IPS-NIHi7 (cell line): ENCODE measurements at regions not wholly inside any gene's neighbourhood (a gene's known extent, or its start where the extent isn't known, plus 50 kb on each side); places are given as distances from the start of the nearest gene placed in this dataset.
A peak's percentile ranks its signal among the peaks of the same experiment; 100 is the strongest.
"Not testable (repeated sequence)": the region's sequence is repeated elsewhere in the genome, so short reads cannot be mapped to it uniquely, and the experiment has no call there.

Experiments used
- DNase-seq: peaks from one replicate; pipeline ENCODE4 v3.0.0; 2012; ENCODE audit warnings: mixed read lengths; ENCODE audit errors: extremely low spot score

GRCh38 chr5:91499943-91500531, 116.9 kb upstream of the ARRDC3 start:
- peak; percentile 35 for DNase-seq

DNA sequence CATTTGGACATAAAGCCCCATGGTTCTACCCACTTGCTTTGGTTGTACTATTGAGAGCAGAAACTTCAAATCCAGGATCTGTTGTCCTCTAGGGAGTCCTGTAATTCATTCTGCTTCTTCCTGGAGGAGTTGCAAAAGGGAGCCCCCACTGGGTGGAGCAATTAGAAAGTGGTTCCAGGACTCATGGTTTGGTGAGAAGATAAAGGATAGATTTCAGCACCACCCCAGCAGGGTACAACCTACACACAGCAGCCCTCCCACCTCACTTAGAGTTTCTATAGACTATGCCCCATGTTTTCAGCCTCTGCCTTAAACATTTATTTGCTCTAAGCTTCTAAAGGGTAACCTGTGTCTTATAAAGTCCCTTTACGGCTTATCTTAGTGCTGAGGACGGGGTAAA, 112.6 kb upstream of the ARRDC3 start:
- DNase-seq = peak; percentile 16

- DNase-seq = no peak
Measured at GRCh38 chr5:91494447-91494996, 111.4 kb upstream of the ARRDC3 start.

- no peak for DNase-seq
Measured at GRCh38 chr5:91493086-91493485, 110.0 kb upstream of the ARRDC3 start.

DNA sequence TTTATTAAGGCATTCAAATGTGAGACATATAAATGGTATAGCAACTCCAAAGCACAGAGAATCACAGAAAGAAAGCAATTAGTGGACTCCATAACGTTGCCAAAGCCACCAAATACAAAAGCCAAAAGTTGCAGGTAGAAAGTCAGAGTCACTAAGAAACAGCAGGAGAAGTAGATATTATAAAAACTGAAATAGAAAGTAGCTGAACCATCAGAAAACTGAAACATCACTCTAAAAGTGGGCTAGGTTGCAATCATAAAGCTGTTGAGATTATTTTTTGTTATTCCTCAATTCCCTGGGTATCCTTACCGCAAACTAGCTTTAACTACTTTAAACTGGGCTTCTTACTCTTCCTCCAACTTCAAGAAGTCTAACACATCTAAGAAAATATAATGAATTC, 108.1 kb upstream of the ARRDC3 start:
- no peak for DNase-seq

- no peak for DNase-seq
Measured at GRCh38 chr5:91490316-91490715, 107.2 kb upstream of the ARRDC3 start.

DNA sequence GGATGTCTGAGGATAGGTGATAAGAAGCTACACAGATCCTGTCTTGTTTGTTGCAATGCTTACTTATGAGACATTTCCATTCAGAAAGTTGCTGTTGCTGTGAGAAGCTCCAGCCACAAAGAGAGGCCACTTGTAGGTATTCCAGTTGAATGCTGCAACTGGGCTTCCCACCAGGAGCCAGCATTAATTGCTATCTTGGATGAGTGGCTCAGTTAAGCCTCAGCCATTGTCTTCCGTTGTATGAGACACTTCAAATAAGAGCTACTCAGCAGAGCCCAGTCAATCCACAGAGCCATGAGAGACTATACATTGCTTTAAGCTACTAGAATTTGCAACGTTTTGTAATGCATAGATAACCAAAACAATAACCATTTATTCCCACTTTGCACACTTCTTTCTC, 104.3 kb upstream of the ARRDC3 start:
- DNase-seq = no peak

- no peak for DNase-seq
Measured at GRCh38 chr5:91486638-91487037, 103.5 kb upstream of the ARRDC3 start.

DNA sequence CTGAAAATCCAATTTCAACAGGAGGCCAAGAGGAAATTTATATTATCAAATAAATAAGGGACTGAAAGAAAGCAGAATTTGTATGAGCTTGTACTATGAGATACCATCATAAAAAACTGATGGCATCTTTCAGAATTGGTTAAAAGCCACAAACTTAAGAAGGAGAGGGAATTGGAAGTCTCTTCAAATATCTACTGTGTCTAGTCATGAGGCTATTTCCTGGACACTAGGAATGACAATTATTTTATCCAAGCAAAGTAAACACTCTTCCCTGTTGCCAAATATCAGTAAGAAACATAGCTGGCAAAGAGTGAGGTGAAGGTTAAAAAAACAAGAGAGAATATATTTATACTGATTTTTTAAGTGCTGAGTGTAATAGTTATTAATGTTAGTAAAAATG, 101.5 kb upstream of the ARRDC3 start:
- DNase-seq = no peak

- not testable (repeated sequence) for DNase-seq
Measured at GRCh38 chr5:91479376-91479775, 96.3 kb upstream of the ARRDC3 start.

DNA sequence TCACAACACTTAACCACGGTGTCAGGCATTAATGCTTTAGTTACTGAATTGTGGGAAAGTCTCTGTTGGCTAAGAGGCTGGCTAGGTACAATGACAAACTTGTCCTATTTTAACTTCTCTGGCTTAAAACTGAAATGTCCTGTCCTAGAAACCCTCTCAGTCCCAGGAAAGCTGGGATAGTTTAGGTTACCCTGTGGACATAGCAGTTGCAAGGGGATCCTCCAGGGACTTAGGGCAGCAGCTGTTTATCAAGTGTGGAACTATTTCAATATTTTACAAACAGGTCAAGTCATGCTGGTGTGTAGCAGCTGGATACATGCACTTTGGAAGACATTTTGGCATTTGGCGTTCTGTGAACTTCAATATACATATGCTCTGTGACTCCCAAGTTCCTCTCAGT, 95.0 kb upstream of the ARRDC3 start:
- no peak for DNase-seq

- DNase-seq = no peak
Measured at GRCh38 chr5:91477408-91477807, 94.3 kb upstream of the ARRDC3 start.

DNA sequence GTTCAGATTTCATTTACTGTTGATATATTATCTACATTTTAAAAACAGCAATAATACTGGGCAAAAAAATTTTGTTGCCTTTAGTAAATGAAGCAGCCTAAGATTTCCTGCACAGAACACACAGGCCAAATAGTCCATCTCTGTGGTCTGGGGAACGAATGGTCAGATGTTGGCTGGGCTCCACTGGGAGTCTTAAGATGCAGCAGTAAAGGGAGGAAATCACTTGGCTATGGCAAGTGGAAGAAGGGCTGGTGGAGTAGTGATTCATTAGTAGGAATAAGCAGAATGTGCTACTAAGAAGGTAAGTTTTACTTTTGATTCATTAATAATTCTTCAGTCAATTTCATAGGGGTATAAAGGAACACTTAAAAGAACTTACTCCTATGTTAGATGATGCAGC, 91.1 kb upstream of the ARRDC3 start:
- no peak for DNase-seq

- no peak for DNase-seq
Measured at GRCh38 chr5:91472631-91473030, 89.5 kb upstream of the ARRDC3 start.

DNA sequence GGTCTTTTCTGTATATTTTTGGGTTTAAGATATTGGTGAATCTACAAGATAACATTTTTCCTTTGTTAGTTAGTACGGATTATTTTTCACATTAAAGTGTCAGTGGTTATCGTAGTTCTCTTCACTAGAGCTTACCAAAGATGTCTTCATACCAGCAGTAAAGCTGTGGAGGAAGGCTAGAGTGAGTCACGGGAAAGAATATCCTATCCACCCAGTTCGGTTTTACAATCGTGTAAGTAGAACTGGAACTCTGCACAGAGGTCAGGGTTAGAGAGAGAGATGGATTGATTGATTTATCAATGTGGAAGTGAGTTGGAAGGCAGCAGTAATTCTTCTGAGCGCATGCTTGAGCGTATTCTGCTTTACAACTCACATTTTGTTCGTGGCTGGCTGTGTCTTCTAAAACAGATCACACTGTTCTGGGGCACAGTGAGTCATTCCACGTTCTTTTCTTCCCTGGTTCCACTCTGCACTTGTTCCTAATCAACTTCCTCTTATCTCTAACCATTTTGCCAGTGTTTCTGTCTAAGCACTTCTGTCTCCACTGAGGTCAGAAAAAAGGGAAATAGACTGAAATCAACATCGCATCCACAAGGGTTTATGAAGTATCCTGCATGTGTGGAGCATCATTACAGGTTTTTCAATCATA, 86.5 kb upstream of the ARRDC3 start:
- DNase-seq = no peak

DNA sequence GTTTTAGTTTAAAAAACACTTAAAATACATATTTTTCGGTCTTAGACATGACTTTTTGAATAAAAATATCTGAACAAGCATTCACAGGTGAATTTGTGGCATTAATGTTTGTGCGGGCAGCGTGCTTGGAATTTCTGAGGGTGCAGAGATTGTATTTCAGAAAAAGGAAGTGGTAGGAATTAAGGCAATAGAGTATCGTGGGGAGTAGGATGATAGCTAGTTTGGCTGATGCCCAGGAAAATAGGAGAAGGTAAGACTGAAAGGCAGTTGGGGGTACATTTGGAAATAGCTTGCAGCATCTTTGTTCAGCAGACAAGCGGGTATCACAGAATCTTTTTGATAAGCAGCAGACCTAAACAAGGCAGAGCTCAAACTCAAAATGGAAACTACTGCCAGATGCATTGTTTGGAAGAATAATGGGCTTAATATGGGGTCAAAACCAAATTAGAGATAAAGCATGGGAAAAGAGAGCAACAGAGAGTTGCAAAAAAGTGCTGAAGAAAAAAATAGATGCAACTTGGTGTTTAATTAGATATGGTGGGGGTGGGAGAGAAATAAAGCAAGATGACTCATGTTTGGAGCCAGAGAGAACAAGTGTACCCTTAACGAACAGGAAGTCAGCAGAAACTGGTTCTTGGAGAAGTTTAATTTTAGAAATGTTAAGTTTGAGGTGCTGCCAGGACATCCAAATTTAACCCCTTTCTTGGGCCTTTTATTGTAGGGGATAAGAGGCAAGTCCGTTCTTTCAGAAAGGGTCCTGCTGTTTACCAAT, 85.7 kb upstream of the ARRDC3 start:
- no peak for DNase-seq

DNA sequence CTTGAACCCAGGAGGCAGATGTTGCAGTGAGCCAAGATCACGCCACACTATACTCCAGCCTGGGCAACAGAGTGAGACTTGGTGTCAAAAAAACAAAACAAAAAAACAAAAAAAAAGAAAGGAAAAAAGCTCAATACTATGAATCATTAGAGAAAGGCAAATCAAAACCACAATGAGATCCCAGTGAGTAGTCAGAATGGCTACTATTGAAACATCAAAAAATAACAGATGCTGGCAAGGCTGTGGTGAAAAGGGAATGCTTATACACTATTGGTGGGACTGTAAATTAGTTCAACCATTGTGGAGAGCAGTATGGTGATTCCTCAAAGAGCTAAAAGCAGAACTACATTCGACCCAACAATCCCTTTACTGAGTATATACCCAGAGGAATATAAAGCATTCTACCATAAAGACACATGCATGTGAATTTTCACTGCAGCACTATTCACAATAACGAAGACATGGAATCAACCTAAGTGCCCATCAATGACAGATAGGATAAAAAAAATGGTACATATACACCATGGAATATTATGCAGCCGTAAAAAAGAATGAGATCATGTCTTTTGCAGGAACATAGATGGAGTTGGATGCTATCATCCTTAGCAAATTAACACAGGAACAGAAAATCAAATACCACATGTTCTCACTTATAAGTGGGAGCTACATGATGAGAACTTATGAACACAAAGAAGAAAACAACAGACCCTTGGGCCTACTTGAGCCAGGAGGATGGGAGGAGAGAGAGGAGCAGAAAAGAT, 81.9 kb upstream of the ARRDC3 start:
- no peak for DNase-seq

DNA sequence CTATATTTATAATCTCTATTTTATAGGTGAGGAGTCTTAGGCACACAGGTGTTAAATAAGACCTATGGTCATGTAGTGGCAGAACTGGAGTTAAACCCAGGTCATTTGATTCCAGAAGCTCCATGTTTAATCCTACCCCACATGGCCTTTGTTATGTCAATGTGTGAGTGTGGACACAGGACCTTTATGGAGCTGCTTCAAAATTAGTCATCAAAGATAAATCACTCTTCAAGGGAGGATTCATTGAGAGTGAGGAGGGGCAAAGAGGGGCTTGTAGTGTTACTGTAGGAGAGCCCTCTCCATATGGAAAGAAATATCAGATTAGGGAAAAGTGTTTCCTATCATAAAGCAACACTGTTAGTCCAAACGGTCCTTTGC, 74.6 kb upstream of the ARRDC3 start:
- no peak for DNase-seq

DNA sequence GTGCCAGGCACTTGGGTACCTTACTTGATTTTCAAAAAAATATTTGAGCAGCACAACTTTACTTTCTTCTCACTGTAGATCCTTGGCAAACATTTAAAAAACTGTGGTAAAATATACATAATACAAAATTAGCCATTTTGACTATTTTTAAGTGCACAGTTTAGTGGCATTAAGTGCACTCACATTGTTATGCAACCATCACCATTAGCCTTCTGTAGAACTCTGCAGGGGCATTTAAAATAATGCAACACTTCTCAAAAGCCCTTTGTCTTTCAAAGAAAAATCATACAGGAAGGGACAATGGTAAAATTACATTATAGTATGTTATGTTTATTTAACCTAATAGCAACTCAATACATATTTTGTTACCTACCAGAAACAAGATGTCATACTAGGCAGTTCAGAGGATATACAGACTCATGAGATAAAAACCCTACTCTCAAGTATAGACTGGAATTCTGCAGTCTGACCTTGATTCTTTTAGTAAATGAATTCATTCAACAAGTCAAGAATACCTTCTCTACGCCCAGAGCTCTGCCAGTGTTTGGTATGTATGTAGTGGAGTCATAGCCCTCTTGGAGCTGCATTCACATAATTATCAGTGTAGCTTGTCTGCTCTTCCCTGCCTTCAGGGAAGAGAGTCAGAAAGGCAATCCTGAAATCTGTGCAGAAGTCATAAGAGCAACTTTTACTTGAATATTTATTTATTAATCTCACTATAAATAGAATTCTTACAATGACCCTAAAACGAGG, 74.0 kb upstream of the ARRDC3 start:
- no peak for DNase-seq

DNA sequence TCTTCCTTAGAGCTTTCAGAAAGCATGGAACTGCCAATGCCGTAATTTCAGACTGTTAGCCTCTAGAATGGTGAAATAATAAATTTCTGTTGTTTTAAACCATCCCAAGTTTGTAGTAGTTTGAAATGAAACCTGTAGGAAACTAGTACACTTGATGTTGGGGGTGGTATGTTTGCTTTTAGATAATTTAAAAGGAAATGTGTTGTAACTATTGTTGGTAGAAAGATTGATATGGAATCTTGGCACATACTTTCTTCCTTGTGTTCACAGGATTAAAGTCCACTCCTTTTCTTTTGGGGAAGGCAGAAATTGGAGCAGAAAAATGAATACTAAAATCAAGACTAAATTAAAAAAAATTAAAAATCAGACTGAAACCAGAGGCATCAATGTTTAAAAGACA, 66.0 kb upstream of the ARRDC3 start:
- no peak for DNase-seq

- DNase-seq = not testable (repeated sequence)
Measured at GRCh38 chr5:91448079-91448478, 65.0 kb upstream of the ARRDC3 start.
